ENCODE measurements at regions not wholly inside any gene's neighbourhood (a gene's known extent, or its start where the extent isn't known, plus 50 kb on each side); places are given as distances from the start of the nearest gene placed in this dataset.

- Histone ChIP-seq H3K4me1 (replicated peaks in 1 of 2; ENCODE audit: control insufficient read depth in 2 of 2, insufficient read depth in 2 of 2, low read length in 2 of 2) (no peaks in the 10 kb centered on the region), H3K9me3 (replicated peaks; ENCODE audit: control insufficient read depth, insufficient read depth, low read depth, low read length) (no peaks in the 10 kb centered on the region), H3K4me3 (no peak overlapping the region), H2AFZ (ENCODE audit: low read depth, low read length) (no peak overlapping the region), H3K9me1 (ENCODE audit: control insufficient read depth, insufficient read depth, low read length) (no peaks in the 10 kb centered on the region), H3K79me2 (ENCODE audit: control insufficient read depth, insufficient read depth, low read length) (no peaks in the 10 kb centered on the region), H4K20me1 (replicated peaks; ENCODE audit: control insufficient read depth, insufficient read depth, low read length) (no peaks in the 10 kb centered on the region), H3K9ac (ENCODE audit: insufficient read depth in 1 of 2, low read depth in 2 of 2, low read length in 2 of 2) (no peak overlapping the region), H3K4me2 (ENCODE audit: insufficient read depth, low read length) (no peak overlapping the region), H3K27me3 (ENCODE audit: control insufficient read depth in 2 of 2, insufficient read depth in 2 of 2, low read length in 2 of 2) (peaks cover 0 to 6% of the 10 kb centered on the region in 2 experiments; a peak in 2 of 5 replicates), H3K36me3 (ENCODE audit: control insufficient read depth, insufficient read depth, low read length) (no peaks in the 10 kb centered on the region), H3K27ac (ENCODE audit: extremely low read depth, low read depth, low read length) (no peak overlapping the region)
- ATAC-seq (no peak), DNase-seq (ENCODE audit: extremely low read depth in 1 of 4, low spot score in 3 of 4) (no peak), FAIRE-seq (no peak)
- in situ Hi-C loops (cut with MboI) (no loop called here), intact Hi-C loops (cut with micrococcal nuclease) (no loop called here)
- TF ChIP-seq MIER1 (IDR thresholded peaks at IDR 0.05; ENCODE audit: low read depth) (no peak), ZBTB1 (CRISPR knock-in tag; IDR thresholded peaks at IDR 0.05; ENCODE audit: borderline replicate concordance, low read depth) (no peak), TEAD1 (CRISPR knock-in tag; IDR thresholded peaks at IDR 0.05) (no peak), ZNF253 (CRISPR knock-in tag; conservative IDR thresholded peaks at IDR 0.05) (no peak), ZNF561 (CRISPR knock-in tag; conservative IDR thresholded peaks at IDR 0.05) (no peak), RCOR1 (IDR thresholded peaks at IDR 0.05; ENCODE audit: borderline replicate concordance in 1 of 2, low read depth in 2 of 2, low read length in 2 of 2) (no peak), NFIC (IDR thresholded peaks at IDR 0.05) (no peak), TBP (optimal IDR thresholded peaks at IDR 0.05; ENCODE audit: low read depth, low read length) (no peak), IRF9 (tag; IDR thresholded peaks at IDR 0.05) (no peak), RUNX1 (IDR thresholded peaks at IDR 0.05; ENCODE audit: low read depth) (no peak), CBX3 (IDR thresholded peaks at IDR 0.05; ENCODE audit: borderline replicate concordance in 1 of 2, low read length in 2 of 2) (no peak), LARP7 (IDR thresholded peaks at IDR 0.05) (no peak), ELF2 (CRISPR knock-in tag; IDR thresholded peaks at IDR 0.05) (no peak), STAG1 (CRISPR knock-in tag; IDR thresholded peaks at IDR 0.05; ENCODE audit: borderline replicate concordance) (no peak)
- TF ChIP-seq, protein P1, sequence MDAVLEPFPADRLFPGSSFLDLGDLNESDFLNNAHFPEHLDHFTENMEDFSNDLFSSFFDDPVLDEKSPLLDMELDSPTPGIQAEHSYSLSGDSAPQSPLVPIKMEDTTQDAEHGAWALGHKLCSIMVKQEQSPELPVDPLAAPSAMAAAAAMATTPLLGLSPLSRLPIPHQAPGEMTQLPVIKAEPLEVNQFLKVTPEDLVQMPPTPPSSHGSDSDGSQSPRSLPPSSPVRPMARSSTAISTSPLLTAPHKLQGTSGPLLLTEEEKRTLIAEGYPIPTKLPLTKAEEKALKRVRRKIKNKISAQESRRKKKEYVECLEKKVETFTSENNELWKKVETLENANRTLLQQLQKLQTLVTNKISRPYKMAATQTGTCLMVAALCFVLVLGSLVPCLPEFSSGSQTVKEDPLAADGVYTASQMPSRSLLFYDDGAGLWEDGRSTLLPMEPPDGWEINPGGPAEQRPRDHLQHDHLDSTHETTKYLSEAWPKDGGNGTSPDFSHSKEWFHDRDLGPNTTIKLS (IDR thresholded peaks at IDR 0.05; ENCODE audit: borderline replicate concordance, low read depth) = no peak
- TF ChIP-seq, protein P2, sequence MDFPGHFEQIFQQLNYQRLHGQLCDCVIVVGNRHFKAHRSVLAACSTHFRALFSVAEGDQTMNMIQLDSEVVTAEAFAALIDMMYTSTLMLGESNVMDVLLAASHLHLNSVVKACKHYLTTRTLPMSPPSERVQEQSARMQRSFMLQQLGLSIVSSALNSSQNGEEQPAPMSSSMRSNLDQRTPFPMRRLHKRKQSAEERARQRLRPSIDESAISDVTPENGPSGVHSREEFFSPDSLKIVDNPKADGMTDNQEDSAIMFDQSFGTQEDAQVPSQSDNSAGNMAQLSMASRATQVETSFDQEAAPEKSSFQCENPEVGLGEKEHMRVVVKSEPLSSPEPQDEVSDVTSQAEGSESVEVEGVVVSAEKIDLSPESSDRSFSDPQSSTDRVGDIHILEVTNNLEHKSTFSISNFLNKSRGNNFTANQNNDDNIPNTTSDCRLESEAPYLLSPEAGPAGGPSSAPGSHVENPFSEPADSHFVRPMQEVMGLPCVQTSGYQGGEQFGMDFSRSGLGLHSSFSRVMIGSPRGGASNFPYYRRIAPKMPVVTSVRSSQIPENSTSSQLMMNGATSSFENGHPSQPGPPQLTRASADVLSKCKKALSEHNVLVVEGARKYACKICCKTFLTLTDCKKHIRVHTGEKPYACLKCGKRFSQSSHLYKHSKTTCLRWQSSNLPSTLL (IDR thresholded peaks at IDR 0.05) = no peak
- CTCF ChIA-PET (ENCODE audit: low intra/inter-chr PET ratio) = no interaction called here
- BruUV-seq (replicated peaks) = no TSS peak
- WGBS (ENCODE audit: insufficient coverage, low coverage, missing lambda C conversion rate) = 1% methylated on average over 6 of the region's 6 CpGs
- POLR2A ChIA-PET = interaction anchor here (0.6 kb wide), 1 partner anchor 311 kb away, joined by 3 read pairs; no protein-coding TSS in a partner anchor
Measured at GRCh38 chr18:6601241-6601640, 128.3 kb upstream of the ARHGAP28 start.
